Gastroesophageal sphincter (tissue), 4 donors: ENCODE measurements at regions not wholly inside any gene's neighbourhood (a gene's known extent, or its start where the extent isn't known, plus 50 kb on each side); places are given as distances from the start of the nearest gene placed in this dataset.

Experiments used
- ATAC-seq: fragments of 150-250 bp; one replicate; pipeline ENCODE4 v1.9.1; 2016; ENCODE audit warnings: mild to moderate bottlenecking, moderate library complexity
- H3K27ac ChIP-seq, 4 donors: fragments of 200-600 bp; sonication (generic) in 3 of 4; 1 replicate in 3 of 4; 2 replicates in 1 of 4; pipeline ENCODE4 v1.5.1; 2016 to 2019
- H3K27me3 ChIP-seq: fragments of 200-600 bp; sonication (generic); one replicate; pipeline ENCODE4 v1.5.1; 2019
- H3K36me3 ChIP-seq, 2 donors: fragments of 200-600 bp; sonication (generic); one replicate each; pipeline ENCODE4 v1.5.1; 2019; ENCODE audit warnings: control low read depth in 1 of 2
- H3K4me1 ChIP-seq, 3 donors: fragments of 200-600 bp; sonication (generic); 1 replicate in 2 of 3; 2 replicates in 1 of 3; pipeline ENCODE4 v1.5.1; 2016 to 2019; ENCODE audit warnings: control low read depth in 2 of 3
- H3K4me3 ChIP-seq, 2 donors: fragments of 200-600 bp; sonication (generic); one replicate each; pipeline ENCODE4 v1.5.1; 2019; ENCODE audit warnings: mild to moderate bottlenecking in 1 of 2, moderate library complexity in 1 of 2
- H3K9me3 ChIP-seq, 3 donors: fragments of 200-600 bp; sonication (generic); one replicate each; pipeline ENCODE4 v1.5.1; 2017 to 2019; ENCODE audit warnings: control low read depth in 2 of 3
- CTCF ChIP-seq, 4 experiments: fragments of 200-600 bp in 2 of 4; fragments of 450-650 bp in 2 of 4; sonication (generic) in 1 of 4; IDR thresholded peaks; one replicate each; pipeline ENCODE4 v1.5.1; 2017 to 2019; ENCODE audit warnings: antibody characterized with exemption in 4 of 4, mild to moderate bottlenecking in 2 of 4, moderate library complexity in 2 of 4
- EP300 ChIP-seq: sonication (generic); formaldehyde crosslinking; IDR thresholded peaks from one replicate; pipeline ENCODE4 v1.6.1; 2017; ENCODE audit warnings: antibody characterized with exemption, mild to moderate bottlenecking
- POLR2A ChIP-seq, 2 donors: fragments of 450-650 bp; IDR thresholded peaks; one replicate each; pipeline ENCODE4 v1.6.1; 2017; ENCODE audit warnings: antibody characterized with exemption in 2 of 2, mild to moderate bottlenecking in 2 of 2, moderate library complexity in 1 of 2
- POLR2AphosphoS5 ChIP-seq: sonication (generic); formaldehyde crosslinking; IDR thresholded peaks from one replicate; pipeline ENCODE4 v1.6.1; 2017; ENCODE audit warnings: antibody characterized with exemption
- WGBS, 2 donors: methylation state at CpG; one replicate each; pipeline ENCODE4 v1.1.5; 2018; ENCODE audit warnings: low coverage in 1 of 2; 5-methylcytosine and 5-hydroxymethylcytosine counted together

DNA sequence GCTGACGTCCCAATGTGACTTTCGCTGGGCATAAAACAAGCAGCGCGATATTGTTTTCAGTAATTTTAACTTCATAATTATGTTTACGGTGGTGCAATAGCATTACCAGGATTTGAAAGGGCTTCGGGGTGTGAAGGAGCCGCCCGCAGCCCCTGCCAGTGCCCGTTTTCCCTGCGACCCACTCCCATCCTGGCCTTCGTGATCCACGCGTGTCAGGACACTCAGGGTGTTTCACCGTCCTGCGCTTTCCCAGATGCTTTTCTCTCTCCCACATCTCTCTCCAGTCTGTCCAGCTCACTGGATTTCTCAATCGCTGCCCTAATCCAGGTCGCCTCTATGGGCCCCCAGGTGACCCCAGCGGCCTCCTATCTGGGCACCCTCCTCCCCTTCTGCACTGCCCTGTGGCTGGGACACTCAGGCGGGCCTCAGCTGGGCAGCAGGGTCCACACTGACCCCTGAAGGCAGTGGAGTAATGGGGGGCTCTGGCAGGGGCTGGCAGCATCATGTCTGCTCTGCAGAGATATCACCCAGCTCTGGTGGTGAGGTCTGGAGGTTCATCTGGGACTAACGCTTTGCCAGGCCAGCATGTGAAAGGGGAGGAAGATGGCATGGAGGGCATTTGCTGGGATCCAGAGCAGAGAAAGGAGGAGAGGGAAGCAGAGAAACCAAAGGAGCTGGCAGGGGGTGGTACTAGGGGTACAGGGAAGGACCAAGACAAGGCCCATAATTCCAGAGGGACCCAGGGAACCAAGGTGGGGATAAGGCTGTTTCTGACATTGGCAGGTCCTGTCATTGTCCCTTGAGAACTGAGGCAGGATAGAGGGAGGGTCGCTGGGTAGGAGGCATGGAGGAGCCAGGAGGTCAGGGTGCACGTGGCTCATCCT, 622.8 kb downstream of the BRD1 start:
- H3K9me3 ChIP-seq: no peaks in the 10 kb centered on the region
- WGBS, 2 donors: 54 to 76% methylated on average over 4 to 21 of the region's 22 CpGs
- no peak for ATAC-seq
- peaks cover 86% of the 10 kb centered on the region for H3K27me3 ChIP-seq
- TF ChIP-seq CTCF (IDR thresholded peaks at IDR 0.05): no peak
- no peak for TF ChIP-seq POLR2AphosphoS5
- no peak for TF ChIP-seq EP300
- TF ChIP-seq POLR2A (IDR thresholded peaks at IDR 0.05): no peak
- H3K4me1 ChIP-seq: no peaks in the 10 kb centered on the region
- no peak overlapping the region for H3K27ac ChIP-seq
- H3K4me3 ChIP-seq: no peak overlapping the region
- no peaks in the 10 kb centered on the region for H3K36me3 ChIP-seq

DNA sequence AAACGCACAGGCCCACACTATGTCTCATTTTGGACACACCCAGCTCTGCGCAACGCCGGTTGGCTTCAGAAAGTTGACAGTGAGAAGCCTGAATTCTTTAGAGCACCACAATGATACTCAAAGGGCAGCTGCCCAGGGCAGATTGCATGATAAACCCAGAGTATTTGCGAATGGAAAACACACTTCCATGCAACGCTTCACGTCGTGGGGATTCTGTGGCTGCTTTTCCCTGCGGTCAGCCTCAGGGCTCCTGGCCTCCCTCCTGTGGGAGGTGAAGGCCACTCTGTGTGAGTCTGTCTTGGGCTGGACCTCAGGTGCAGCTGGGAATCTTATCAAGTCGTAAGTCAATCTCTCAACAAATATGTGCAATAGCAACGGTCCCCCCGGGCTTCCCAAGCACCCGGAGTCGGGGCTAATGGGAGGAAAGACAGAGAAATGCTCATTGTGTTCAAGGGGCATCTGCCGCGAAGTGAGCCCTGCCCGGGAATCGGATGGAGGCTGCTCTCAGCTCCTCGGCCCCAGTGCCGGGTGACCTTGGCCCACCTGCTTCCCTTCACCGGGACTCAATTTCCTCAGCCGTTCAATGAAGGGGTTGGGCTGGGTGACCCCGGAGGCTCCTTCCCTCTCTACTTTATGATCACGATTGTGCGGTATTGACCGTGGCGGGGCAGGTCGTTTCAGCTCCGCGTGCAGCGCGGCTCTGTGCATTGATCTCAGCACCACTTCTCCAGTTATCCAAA, 623.6 kb downstream of the BRD1 start:
- no peak for ATAC-seq
- no peaks in the 10 kb centered on the region for H3K9me3 ChIP-seq
- no peak overlapping the region for H3K4me3 ChIP-seq
- H3K36me3 ChIP-seq: no peaks in the 10 kb centered on the region
- no peaks in the 10 kb centered on the region for H3K4me1 ChIP-seq
- 77 to 82% methylated on average over 7 to 11 of the region's 32 CpGs for WGBS, 2 donors
- H3K27me3 ChIP-seq: peaks cover 83% of the 10 kb centered on the region
- no peak overlapping the region for H3K27ac ChIP-seq
- no peak for TF ChIP-seq EP300
- no peak for TF ChIP-seq POLR2A (IDR thresholded peaks at IDR 0.05)
- no peak for TF ChIP-seq POLR2AphosphoS5
- no peak for TF ChIP-seq CTCF (IDR thresholded peaks at IDR 0.05)

DNA sequence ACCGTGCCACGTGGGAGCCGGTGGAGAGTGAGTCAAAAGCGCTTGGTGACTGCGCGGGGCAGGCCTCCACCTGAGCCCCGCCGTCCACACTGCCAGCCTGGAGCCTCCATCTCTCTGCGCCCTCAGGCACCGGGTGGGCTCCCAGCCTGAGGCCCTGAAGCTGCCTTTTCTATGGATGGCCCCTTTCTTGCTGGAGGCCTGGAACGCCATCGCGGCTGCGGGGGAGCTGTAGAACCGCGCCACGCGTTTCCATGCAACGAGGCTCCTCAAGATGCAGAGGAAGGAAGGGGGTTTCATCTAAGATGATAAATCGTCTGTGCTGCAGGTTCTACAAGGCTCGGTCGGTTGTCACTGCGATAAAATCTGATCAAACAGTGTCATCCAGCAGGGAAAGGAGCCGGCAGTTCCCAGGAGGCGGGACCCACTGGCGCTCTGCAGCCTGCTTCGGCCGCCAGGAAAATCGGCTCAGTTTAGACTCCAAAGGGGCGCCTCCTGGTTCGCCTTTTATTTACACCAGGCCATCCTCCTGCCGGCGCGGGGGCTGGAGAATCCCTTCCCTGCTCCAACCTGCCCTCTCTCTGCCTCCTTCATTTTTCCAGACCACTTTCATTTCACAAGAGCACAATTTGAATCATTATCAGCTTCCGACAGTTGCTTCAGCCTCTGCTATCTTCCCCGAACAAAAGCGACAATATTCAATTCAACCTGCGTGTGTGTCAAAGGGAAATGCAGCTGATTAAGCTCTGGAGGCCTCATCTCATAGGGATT, 624.4 kb downstream of the BRD1 start:
- Histone ChIP-seq H3K4me1 (no peaks in the 10 kb centered on the region), H3K27ac (no peak overlapping the region), H3K4me3 (no peak overlapping the region), H3K9me3 (no peaks in the 10 kb centered on the region), H3K36me3 (no peaks in the 10 kb centered on the region), H3K27me3 (peaks cover 83% of the 10 kb centered on the region)
- 56 to 81% methylated on average over 3 to 22 of the region's 38 CpGs for WGBS, 2 donors
- TF ChIP-seq CTCF (IDR thresholded peaks at IDR 0.05) (no peak), POLR2AphosphoS5 (no peak), EP300 (no peak), POLR2A (IDR thresholded peaks at IDR 0.05) (no peak)
- ATAC-seq: no peak

DNA sequence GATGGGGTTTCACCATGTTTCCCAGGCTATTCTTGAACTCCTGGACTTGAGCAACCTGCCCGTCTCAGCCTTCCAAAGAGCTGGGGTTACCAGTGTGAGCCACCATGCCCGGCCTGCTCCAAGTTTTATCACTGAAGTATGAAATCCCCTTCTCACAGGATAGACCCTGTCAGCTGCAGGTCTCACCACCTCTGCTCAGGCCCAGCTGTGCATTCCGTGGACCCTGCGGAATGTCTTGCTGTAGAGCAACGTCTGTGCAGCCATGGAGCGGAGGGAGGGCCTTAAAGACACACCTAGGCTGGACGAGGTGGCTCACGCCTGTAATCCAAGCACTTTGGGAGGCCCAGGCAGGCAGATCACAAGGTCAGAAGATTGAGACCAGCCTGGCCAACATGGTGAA, 625.4 kb downstream of the BRD1 start:
- Histone ChIP-seq H3K4me1 (peaks cover 0 to 5% (median 0%) of the 10 kb centered on the region in 3 donors), H3K36me3 (no peaks in the 10 kb centered on the region), H3K9me3 (no peaks in the 10 kb centered on the region), H3K27ac (no peak overlapping the region), H3K4me3 (no peak overlapping the region), H3K27me3 (peaks cover 74% of the 10 kb centered on the region)
- WGBS, 2 donors: 80% methylated on average over 2 of the region's 8 CpGs; no CpG with 5 or more reads in 1 of the 2 donors
- ATAC-seq: no peak
- TF ChIP-seq CTCF (IDR thresholded peaks at IDR 0.05) (no peak), EP300 (no peak), POLR2AphosphoS5 (no peak), POLR2A (IDR thresholded peaks at IDR 0.05) (no peak)
